ENCODE measurements at regions not wholly inside any gene's neighbourhood (a gene's known extent, or its start where the extent isn't known, plus 50 kb on each side); places are given as distances from the start of the nearest gene placed in this dataset.

DNA sequence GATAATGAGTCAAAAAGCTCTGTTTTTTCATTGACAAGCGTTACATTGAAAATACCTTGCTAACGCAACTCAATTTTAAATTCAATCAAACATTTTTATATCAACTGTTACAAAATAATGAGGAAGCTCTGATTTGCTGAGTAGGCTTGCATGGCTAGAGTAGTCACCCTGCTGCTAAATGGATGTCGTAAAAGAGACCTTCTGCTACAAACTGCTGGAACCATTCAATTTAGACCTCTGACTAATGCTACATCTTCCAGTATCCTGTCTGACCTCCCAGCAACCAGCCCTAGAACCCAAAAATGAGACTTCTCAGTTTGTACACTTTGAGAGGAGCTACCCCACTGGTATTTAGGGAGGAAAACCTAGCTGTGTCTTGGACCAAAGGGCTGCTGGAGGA is 84.0 kb upstream of the ELMO1 start:
- no peak for TF ChIP-seq CTCF (IDR thresholded peaks at IDR 0.05; ENCODE audit: low read depth, low read length)
- no peak for TF ChIP-seq EZH2phosphoT487 (IDR thresholded peaks at IDR 0.05; ENCODE audit: low read depth)
